ENCODE measurements at regions not wholly inside any gene's neighbourhood (a gene's known extent, or its start where the extent isn't known, plus 50 kb on each side); places are given as distances from the start of the nearest gene placed in this dataset.

GRCh38 chr5:103708601-103709000 lies 146.0 kb upstream of the NUDT12 start:
- Histone ChIP-seq H4K91ac (ENCODE audit: insufficient read length, low read depth, low read length) (no peak overlapping the region), H3K79me1 (ENCODE audit: insufficient read depth, low read depth, low read length, poor library complexity, severe bottlenecking) (no peaks in the 10 kb centered on the region), H3K27me3 (ENCODE audit: insufficient read depth, low read length) (no peaks in the 10 kb centered on the region), H2AFZ (ENCODE audit: low read length) (no peak overlapping the region), H2BK5ac (ENCODE audit: insufficient read length, low read length) (no peak overlapping the region), H2BK20ac (ENCODE audit: low read depth, low read length, poor library complexity, severe bottlenecking) (no peak overlapping the region), H3K9ac (ENCODE audit: extremely low read depth, insufficient read length, low read length) (no peak overlapping the region), H3K4me1 (ENCODE audit: insufficient read depth, low read length) (no peaks in the 10 kb centered on the region), H4K8ac (replicated peaks; ENCODE audit: insufficient read length, low read depth, low read length) (no peak overlapping the region), H3K9me3 (ENCODE audit: control insufficient read depth, low read depth, low read length) (no peaks in the 10 kb centered on the region), H3K23ac (ENCODE audit: insufficient read length, low read depth, low read length) (no peak overlapping the region), H4K5ac (ENCODE audit: insufficient read length, low read depth, low read length) (no peak overlapping the region), H4K20me1 (ENCODE audit: control insufficient read depth, insufficient read depth, insufficient read length) (no peaks in the 10 kb centered on the region), H2BK15ac (ENCODE audit: low read depth, low read length) (no peak overlapping the region), H3K79me2 (ENCODE audit: insufficient read depth, low read length) (no peaks in the 10 kb centered on the region), H3K18ac (ENCODE audit: insufficient read length, low read depth, low read length) (no peak overlapping the region), H2AK5ac (ENCODE audit: insufficient read length, low read length) (no peak overlapping the region), H3K4me2 (ENCODE audit: insufficient read depth, insufficient read length, low read length) (no peak overlapping the region), H2BK120ac (ENCODE audit: low read depth, low read length, poor library complexity, severe bottlenecking) (no peak overlapping the region), H3K23me2 (ENCODE audit: insufficient read length, low read depth, low read length, poor library complexity, severe bottlenecking) (no peaks in the 10 kb centered on the region), H3K27ac (ENCODE audit: insufficient read length, low read depth, low read length) (no peak overlapping the region), H3K4ac (ENCODE audit: low read depth, low read length) (no peak overlapping the region), H3T11ph (ENCODE audit: low read length) (no peak overlapping the region), H3K14ac (ENCODE audit: insufficient read depth, low read length) (no peak overlapping the region), H2BK12ac (ENCODE audit: insufficient read length, low read depth, low read length) (no peak overlapping the region), H3K56ac (ENCODE audit: insufficient read length, low read depth, low read length) (no peak overlapping the region)
- Mint-ChIP-seq H3K27ac (no peak overlapping the region), H3K4me1 (no peaks in the 10 kb centered on the region), H3K27me3 (ENCODE audit: low read depth) (no peaks in the 10 kb centered on the region), H3K9me3 (no peaks in the 10 kb centered on the region), H3K4me3 (no peak overlapping the region), H3K36me3 (ENCODE audit: insufficient read depth in 1 of 3, low read depth in 3 of 3) (no peaks in the 10 kb centered on the region)
- TF ChIP-seq CTCF (conservative IDR thresholded peaks at IDR 0.05), result no peak
- no peak for DNase-seq
